ENCODE measurements at regions not wholly inside any gene's neighbourhood (a gene's known extent, or its start where the extent isn't known, plus 50 kb on each side); places are given as distances from the start of the nearest gene placed in this dataset.
"Not testable (repeated sequence)": the region's sequence is repeated elsewhere in the genome, so short reads cannot be mapped to it uniquely, and the experiment has no call there.

DNA sequence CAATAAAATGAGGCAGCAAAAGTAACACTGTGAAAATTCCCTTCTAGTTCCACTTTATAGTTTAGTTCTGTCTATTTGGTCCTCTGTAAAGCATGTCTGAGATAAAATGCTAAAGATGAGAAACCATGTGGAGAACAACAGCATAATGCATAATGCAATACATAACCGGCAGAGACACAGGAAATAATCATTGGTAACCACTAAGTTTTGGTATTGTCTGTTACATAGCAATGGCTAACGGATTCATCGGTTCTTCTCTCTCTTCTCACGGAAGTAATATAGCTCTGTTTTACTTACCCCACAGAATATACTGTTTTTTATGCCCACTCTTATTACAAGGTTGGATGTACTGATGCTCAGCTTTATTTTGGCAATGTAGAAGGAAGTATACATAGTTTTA, 158.9 kb downstream of the FAM174A start:
- DNase-seq (ENCODE audit: low read depth), result no peak

DNA sequence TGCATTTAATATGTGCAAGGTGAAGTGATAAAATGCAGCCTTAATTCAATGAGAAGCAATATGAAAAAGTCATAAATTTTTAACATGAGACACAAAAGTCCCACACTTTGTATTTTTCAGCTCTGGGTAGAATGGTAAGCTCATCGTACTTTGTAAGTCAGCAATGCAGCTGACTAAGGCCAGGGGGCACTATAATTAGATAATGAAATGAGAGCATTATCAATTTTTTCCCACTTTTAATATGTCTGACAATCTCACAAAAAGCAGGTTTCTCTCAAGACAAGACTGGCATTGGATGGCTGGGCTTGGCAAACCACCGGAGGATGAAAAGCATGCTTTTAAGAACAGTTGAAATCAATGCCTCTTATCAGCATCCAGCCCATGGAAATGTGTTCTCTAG, 162.8 kb downstream of the FAM174A start:
- DNase-seq (ENCODE audit: low read depth), result no peak

DNA sequence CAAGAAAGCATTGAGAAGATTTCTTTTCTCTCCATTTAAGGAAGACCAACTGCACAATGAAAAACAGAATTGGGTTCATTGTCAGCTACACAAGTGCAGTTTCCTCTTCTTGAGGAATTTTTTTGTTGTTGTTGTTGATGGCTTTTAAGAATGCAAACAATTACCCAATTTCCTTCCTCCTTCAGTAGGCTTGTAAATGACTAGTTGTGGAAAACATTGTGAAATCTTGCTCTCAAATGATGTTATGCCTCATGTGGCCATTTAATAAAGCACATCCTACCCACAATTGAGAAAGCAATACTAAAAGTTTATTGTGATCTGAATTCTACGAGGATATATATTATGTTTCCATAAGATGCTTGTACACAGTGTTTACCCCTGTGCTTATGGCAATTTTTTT, 171.6 kb downstream of the FAM174A start:
- DNase-seq (ENCODE audit: low read depth), result peak; percentile 25

DNA sequence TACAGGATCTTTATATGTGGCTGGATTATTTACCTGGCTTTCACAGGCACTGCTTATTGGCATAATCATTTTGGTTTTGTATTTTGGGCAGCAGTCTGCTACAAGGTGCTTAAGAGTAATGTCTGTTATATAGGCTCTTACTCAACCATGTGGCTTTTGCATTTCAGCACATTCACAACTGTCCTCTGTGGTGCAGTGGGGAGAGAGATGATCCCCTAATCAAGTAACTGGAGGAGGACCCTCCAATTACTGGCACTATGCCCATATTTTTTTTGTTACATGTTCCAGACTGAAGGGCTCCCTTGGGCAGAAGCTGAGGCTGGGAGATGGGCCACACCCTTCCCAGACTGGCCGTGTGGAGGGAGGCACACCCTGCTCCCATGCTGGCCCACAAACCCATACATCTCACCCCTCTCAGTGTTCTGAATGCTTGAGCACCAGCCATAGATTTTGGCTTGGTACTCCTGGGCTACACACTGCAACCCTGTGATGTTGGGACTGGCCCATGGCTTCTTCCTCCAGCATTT, 173.5 kb downstream of the FAM174A start:
- no peak for DNase-seq (ENCODE audit: low read depth)

DNA sequence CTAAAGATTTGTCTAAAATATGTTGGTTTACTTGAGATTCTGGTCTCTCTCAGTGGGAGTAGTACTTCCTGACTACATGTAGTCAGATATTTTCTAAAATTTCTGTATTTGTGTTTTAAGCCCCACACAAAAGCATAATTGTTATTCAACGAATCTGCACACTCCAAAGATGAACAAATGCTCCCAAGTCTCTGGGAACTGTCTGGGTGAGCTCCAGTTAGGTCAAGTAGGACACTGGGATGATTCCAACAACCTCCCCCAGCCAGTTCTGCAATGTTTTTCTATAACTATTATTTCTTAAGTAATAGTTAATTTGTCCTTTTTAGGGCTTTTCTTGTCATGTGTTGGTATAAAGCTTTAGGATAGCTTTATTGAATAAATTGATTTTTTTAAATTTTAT, 174.6 kb downstream of the FAM174A start:
- DNase-seq (ENCODE audit: low read depth), result no peak

DNA sequence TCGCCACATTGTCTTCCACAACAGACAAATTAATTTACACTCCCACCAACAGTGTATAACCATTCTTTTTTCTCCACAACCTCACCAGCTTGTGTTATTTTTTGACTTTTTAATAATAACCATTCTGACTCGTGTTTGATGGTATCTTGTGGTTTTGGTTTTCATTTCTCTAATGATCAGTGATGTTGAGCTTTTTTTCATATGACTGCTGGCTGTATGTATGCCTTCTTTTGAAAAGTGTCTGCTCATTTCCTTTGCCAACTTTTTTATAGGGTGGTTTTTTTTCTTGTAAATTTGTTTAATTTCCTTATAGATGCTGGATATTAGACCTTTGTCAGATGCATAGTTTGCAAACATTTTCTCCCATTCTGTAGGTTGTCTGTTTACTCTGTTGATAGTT, 179.6 kb downstream of the FAM174A start:
- DNase-seq (ENCODE audit: low read depth), result not testable (repeated sequence)

DNA sequence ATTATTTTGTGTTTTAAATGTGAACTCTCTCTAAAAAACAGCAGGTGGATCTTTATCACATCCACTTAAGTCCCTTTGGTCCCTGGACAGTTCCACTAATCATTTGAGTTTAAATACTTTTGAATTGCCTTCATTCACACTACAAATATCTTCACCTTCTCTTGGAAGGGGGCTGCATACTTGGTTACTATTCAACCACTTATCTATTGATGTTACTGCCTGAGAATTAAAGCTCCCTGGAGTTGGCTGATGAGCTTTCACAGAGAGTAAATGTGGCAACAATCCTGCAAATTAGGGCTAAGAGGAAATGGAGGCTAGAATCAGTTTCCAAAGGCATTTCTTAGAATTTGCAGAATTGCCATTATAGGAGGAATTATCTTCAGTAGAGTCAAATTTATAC, 180.4 kb downstream of the ST8SIA4 start:
- DNase-seq (ENCODE audit: low read depth), result no peak

DNA sequence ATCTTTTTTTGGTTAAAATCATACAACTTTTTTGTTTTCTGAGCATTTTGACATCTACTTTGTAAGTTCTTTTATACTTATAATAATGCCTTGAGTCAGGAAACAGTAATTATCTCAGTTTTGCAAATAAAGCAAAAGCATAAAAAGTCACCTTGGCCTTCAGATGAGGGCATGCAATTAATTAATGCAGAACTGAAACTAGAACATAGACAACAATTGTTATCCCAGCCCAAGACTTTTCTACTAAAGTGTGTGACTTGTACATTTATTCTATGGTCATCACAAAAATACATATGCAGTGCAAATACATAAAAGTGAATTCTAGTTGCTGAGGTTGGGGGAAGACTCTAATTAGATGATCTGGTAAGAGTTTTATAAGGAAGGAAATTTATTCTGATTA, 179.9 kb downstream of the ST8SIA4 start:
- DNase-seq (ENCODE audit: low read depth), result no peak

DNA sequence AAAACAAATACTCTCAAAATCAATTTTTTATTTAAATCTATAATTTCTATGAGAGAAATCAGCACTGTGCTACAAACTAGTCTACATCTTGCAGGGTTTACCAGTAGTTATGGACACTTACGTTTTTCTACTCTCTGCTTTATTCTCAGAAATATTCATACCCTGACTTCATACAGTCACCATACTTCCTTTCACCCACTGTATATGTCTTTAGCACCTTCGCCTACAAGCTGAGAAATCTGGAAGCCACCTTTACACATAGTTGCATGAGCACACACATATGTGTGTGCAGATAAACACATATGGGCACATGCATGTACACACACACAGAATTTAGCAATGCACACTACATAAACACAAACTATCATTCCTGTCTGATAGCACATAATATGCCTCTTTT, 177.0 kb downstream of the ST8SIA4 start:
- DNase-seq (ENCODE audit: low read depth), result no peak

DNA sequence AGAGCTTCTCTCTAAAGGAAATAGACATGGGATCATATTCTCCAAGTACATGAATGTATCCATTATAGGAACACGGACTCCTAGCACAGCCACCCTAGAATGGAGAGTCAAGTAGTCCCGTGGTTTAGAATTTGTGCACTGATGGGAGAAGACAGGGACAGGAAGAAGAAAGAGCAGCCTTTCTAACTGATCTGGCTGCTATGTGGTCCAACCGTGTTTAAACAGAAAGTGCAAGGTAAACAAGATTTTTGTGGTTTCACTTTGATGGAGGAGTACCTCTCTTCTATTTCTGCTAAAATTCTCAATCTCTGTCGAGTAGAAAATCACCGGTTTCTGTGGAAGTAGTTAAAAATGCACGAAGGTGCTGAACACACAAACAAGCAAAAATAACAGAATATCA, 171.3 kb downstream of the ST8SIA4 start:
- no peak for DNase-seq (ENCODE audit: low read depth)

DNA sequence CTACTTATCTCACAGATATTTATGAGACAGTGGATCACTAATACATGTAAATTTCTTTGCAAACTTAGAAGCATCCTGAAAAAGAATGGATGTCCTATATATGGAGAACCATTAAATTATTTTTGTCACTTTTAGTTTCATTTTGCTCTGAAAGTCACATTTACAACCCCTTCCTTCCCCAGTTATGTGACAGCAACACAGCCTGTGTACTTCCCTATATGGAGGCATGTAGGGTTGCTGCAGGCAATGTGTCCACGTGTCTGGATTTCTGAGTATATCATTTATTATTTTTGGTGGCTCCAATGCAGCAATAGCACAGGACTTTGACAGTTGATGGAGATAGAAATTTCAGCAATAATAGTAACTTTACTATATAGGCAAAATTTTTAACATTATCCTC, 156.4 kb downstream of the ST8SIA4 start:
- DNase-seq (ENCODE audit: low read depth), result no peak

DNA sequence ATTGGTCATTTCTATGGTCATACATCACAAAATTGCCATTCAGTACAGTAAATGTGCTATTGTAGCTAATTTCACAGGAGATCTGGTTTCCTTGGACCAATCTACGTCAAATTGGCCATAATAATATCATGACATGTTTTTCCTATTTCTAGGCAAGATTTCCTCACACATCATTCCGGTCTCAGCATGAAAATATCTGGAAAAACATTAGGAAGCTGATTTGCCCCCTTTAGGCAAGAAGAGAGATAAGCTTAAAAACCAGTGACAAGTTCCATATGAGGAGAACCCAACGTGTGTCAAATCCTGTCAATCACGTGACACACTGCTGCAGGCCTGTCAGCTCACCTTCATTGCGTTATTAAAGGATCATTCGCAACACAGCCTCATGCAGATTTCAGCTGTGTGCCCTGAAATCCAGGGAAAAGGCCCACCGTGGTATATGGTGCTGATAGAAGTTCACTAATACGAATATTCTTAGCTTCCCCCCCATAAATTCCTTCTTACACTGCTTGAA, 153.3 kb downstream of the ST8SIA4 start:
- no peak for DNase-seq (ENCODE audit: low read depth)

DNA sequence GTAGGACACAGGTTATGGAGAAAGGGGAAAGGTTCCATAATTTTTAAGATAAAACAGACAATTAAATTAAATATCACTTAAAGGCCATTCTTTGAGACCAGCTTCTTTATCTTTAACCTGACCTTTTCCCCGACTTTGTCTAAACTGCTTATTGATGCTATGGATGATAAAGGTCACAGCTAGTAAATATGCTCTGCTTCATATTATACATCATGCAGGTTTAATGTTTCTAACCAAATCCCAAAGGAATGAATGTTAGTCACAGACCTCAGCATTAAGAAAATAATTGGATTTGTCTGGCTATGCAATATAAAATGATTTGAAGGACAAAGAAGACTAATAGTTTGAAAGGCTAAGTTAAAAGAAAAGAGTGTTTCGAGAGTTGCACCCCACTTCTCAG, 147.6 kb downstream of the ST8SIA4 start:
- DNase-seq (ENCODE audit: low read depth), result no peak
